BJ (cell line): ENCODE measurements at regions not wholly inside any gene's neighbourhood (a gene's known extent, or its start where the extent isn't known, plus 50 kb on each side); places are given as distances from the start of the nearest gene placed in this dataset.

ENCODE experiments used
- CTCF ChIA-PET: fragments of 350-600 bp; formaldehyde crosslinking; extraction: SDS; loops from one replicate; lab custom pipeline; 2021; ENCODE audit warnings: antibody characterized with exemption, inconsistent platforms; lab: Yijun Ruan, JAX
- POLR2A ChIA-PET: fragments of 300-600 bp; sonication (Branson Sonifier 250); formaldehyde crosslinking; extraction: SDS; loops from one replicate; lab custom pipeline; 2021; ENCODE audit warnings: antibody characterized with exemption; lab: Charles Lee
- DNase-seq: peaks from one replicate; pipeline ENCODE4 v3.0.0-alpha.2; 2011; ENCODE audit warnings: low read depth
- H3K27me3 ChIP-seq: 2 replicates; pipeline ENCODE4 v1.6.0; 2011; ENCODE audit warnings: low read length; ENCODE audit not compliant: control insufficient read depth, insufficient read depth
- H3K36me3 ChIP-seq: 2 replicates; pipeline ENCODE4 v1.5.1; 2011; ENCODE audit warnings: low read length; ENCODE audit not compliant: control insufficient read depth, insufficient read depth
- H3K4me3 ChIP-seq: 2 replicates; pipeline ENCODE4 v1.5.1; 2011; ENCODE audit warnings: low read depth, mild to moderate bottlenecking, control low read depth, low read length
- CTCF ChIP-seq: IDR thresholded peaks from 2 replicates; pipeline ENCODE4 v1.5.1; 2011; ENCODE audit warnings: low read depth, mild to moderate bottlenecking, control low read depth, inconsistent platforms, low read length, moderate library complexity; ENCODE audit not compliant: insufficient read depth

GRCh38 chr12:42823679-42824078 lies 234.1 kb upstream of the PRICKLE1 start:
- H3K4me3 ChIP-seq = no peak overlapping the region
- no peaks in the 10 kb centered on the region for H3K27me3 ChIP-seq
- no peaks in the 10 kb centered on the region for H3K36me3 ChIP-seq
- CTCF ChIA-PET = interaction anchor here (0.9 to 1.3 kb wide), 2 partner anchors 211 to 398 kb away, joined by 3 read pairs; no protein-coding TSS in a partner anchor
- DNase-seq = no peak
- no peak for TF ChIP-seq CTCF
- POLR2A ChIA-PET = no interaction called here

- Histone ChIP-seq H3K4me3 (no peak overlapping the region), H3K36me3 (no peaks in the 10 kb centered on the region), H3K27me3 (no peaks in the 10 kb centered on the region)
- TF ChIP-seq CTCF = no peak
- DNase-seq = no peak
- ChIA-PET CTCF (no interaction called here), POLR2A (no interaction called here)
Observed at GRCh38 chr12:42819846-42820245, 230.3 kb upstream of the PRICKLE1 start.

GRCh38 chr12:42815068-42815467 lies 225.5 kb upstream of the PRICKLE1 start:
- H3K36me3 ChIP-seq = no peaks in the 10 kb centered on the region
- DNase-seq = no peak
- POLR2A ChIA-PET = no interaction called here
- CTCF ChIA-PET = interaction anchor here (0.7 kb wide), 1 partner anchor 18 kb away, joined by 3 read pairs; no protein-coding TSS in a partner anchor
- TF ChIP-seq CTCF = no peak
- H3K27me3 ChIP-seq = no peaks in the 10 kb centered on the region
- no peak overlapping the region for H3K4me3 ChIP-seq

GRCh38 chr12:42812871-42813270 lies 223.3 kb upstream of the PRICKLE1 start:
- ChIA-PET POLR2A (no interaction called here), CTCF (interaction anchor here (0.7 kb wide), 1 partner anchor 188 kb away, joined by 4 read pairs; no protein-coding TSS in a partner anchor)

GRCh38 chr12:42812086-42812485 lies 222.5 kb upstream of the PRICKLE1 start:
- ChIA-PET CTCF (interaction anchor here (0.6 to 0.7 kb wide), 2 partner anchors 187 to 279 kb away, joined by 4 read pairs; no protein-coding TSS in a partner anchor), POLR2A (no interaction called here)
- H3K36me3 ChIP-seq = no peaks in the 10 kb centered on the region
- no peak for TF ChIP-seq CTCF
- no peak for DNase-seq
- no peak overlapping the region for H3K4me3 ChIP-seq
- no peaks in the 10 kb centered on the region for H3K27me3 ChIP-seq

More at GRCh38 chr12:42812871-42813270, 223.3 kb upstream of the PRICKLE1 start:
- Histone ChIP-seq H3K27me3 (no peaks in the 10 kb centered on the region), H3K36me3 (no peaks in the 10 kb centered on the region), H3K4me3 (no peak overlapping the region)
- no peak for TF ChIP-seq CTCF
- no peak for DNase-seq
